Ovary (tissue), 7 donors: ENCODE measurements at regions not wholly inside any gene's neighbourhood (a gene's known extent, or its start where the extent isn't known, plus 50 kb on each side); places are given as distances from the start of the nearest gene placed in this dataset.
"Not testable (repeated sequence)": the region's sequence is repeated elsewhere in the genome, so short reads cannot be mapped to it uniquely, and the experiment has no call there.

ENCODE experiments used
- DNase-seq, 5 donors: peaks; one replicate each; pipeline ENCODE4 v3.0.0-alpha.2; 2019 to 2020
- H3K27ac ChIP-seq, 2 donors: fragments of 200-600 bp; one replicate each; pipeline versions ENCODE4 v1.5.1 to v1.8.0; 2019 to 2022
- H3K27me3 ChIP-seq: fragments of 200-600 bp; one replicate; pipeline ENCODE4 v1.8.0; 2022
- H3K36me3 ChIP-seq: fragments of 200-600 bp; sonication (generic); one replicate; pipeline ENCODE4 v1.5.1; 2019
- H3K4me1 ChIP-seq: one replicate; pipeline ENCODE4 v1.8.1; 2013; ENCODE audit warnings: mild to moderate bottlenecking, moderate library complexity; ENCODE audit not compliant: insufficient read depth
- H3K4me3 ChIP-seq: fragments of 200-600 bp; sonication (generic); one replicate; pipeline ENCODE4 v1.5.1; 2017
- H3K9me3 ChIP-seq, 2 donors: fragments of 200-600 bp in 1 of 2; sonication (generic) in 1 of 2; one replicate each; pipeline versions ENCODE4 v1.5.1 to v1.8.1; 2013 to 2019; ENCODE audit warnings: mild to moderate bottlenecking in 1 of 2, moderate library complexity in 1 of 2
- WGBS, 3 donors: extraction: QIAGEN DNeasy Blood & Tissue Kit in 1 of 3; methylation state at CpG; one replicate each; pipeline versions ENCODE4 v1.1.5 to v1.1.7; 2013 to 2017; 5-methylcytosine and 5-hydroxymethylcytosine counted together
- intact Hi-C, 4 donors: fragments of 100-400 bp; cut with DNase I; formaldehyde crosslinking; loops; one replicate each; pipeline versions ENCODE4 v1.11.0 to v1.15.1; 2022 to 2023
- donor health status: DM: no; HTN: no; CAD: no; lungs with moderate emphysema.
- donor health status: DM: no; HTN: no; CAD: no.
- donor health status: Bipolar disorder and iron deficiency.
- donor health status: DM: no; HTN: no; CAD: no.
- donor health status: DM: yes; HTN: yes; CAD: no.

- H3K4me3 ChIP-seq, H3K4me1 ChIP-seq, H3K36me3 ChIP-seq, H3K27me3 ChIP-seq, H3K9me3 ChIP-seq, intact Hi-C loops, H3K27ac ChIP-seq: not testable (repeated sequence)
- DNase-seq: peak in 2 of 5 donors; percentile 3 to 16
- 90 to 97% (median 94%) methylated on average over 5 of the region's 8 CpGs for WGBS, 3 donors
Observed at GRCh38 chr9:64622058-64622457, 663.0 kb downstream of the FOXD4L5 start.
